Lower leg skin (tissue), 4 donors: ENCODE measurements at regions not wholly inside any gene's neighbourhood (a gene's known extent, or its start where the extent isn't known, plus 50 kb on each side); places are given as distances from the start of the nearest gene placed in this dataset.
"Not testable (repeated sequence)": the region's sequence is repeated elsewhere in the genome, so short reads cannot be mapped to it uniquely, and the experiment has no call there.

Experiments
- DNase-seq, 2 donors: peaks; one replicate each; pipeline ENCODE4 v3.0.0-alpha.2; 2019; ENCODE audit warnings: low spot score in 2 of 2
- H3K4me3 ChIP-seq: fragments of 200-600 bp; sonication (generic); 2 replicates; pipeline ENCODE4 v1.5.1; 2017; ENCODE audit warnings: mild to moderate bottlenecking, low read depth; ENCODE audit not compliant: poor library complexity, severe bottlenecking
- POLR2A ChIP-seq, 2 donors: fragments of 450-650 bp; IDR thresholded peaks; one replicate each; pipeline ENCODE4 v1.6.1; 2016 to 2017; ENCODE audit warnings: antibody characterized with exemption in 2 of 2, mild to moderate bottlenecking in 1 of 2, moderate library complexity in 1 of 2
- WGBS, 2 donors: methylation state at CpG; one replicate each; pipeline ENCODE4 v1.1.5; 2018; 5-methylcytosine and 5-hydroxymethylcytosine counted together
- intact Hi-C: fragments of 100-400 bp; cut with DNase I; formaldehyde crosslinking; loops from one replicate; pipeline ENCODE4 v1.15.0; 2023; ENCODE audit warnings: low total_unique reads
- TF ChIP-seq, protein P1 (sequence below), 3 donors: fragments of 450-650 bp; IDR thresholded peaks; one replicate each; pipeline ENCODE4 v1.5.1; 2016; ENCODE audit warnings: antibody characterized with exemption in 3 of 3, mild to moderate bottlenecking in 3 of 3, moderate library complexity in 2 of 3

GRCh38 chr6:20263059-20263458 is 50.8 kb upstream of the MBOAT1 start:
- intact Hi-C loops, result no loop called here
- TF ChIP-seq, protein P1, sequence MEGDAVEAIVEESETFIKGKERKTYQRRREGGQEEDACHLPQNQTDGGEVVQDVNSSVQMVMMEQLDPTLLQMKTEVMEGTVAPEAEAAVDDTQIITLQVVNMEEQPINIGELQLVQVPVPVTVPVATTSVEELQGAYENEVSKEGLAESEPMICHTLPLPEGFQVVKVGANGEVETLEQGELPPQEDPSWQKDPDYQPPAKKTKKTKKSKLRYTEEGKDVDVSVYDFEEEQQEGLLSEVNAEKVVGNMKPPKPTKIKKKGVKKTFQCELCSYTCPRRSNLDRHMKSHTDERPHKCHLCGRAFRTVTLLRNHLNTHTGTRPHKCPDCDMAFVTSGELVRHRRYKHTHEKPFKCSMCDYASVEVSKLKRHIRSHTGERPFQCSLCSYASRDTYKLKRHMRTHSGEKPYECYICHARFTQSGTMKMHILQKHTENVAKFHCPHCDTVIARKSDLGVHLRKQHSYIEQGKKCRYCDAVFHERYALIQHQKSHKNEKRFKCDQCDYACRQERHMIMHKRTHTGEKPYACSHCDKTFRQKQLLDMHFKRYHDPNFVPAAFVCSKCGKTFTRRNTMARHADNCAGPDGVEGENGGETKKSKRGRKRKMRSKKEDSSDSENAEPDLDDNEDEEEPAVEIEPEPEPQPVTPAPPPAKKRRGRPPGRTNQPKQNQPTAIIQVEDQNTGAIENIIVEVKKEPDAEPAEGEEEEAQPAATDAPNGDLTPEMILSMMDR (IDR thresholded peaks at IDR 0.05), result no peak
- TF ChIP-seq POLR2A (IDR thresholded peaks at IDR 0.05), result no peak
- 92 to 94% methylated on average over 2 of the region's 2 CpGs for WGBS, 2 donors
- DNase-seq, result no peak
- H3K4me3 ChIP-seq, result no peak overlapping the region

GRCh38 chr6:20265842-20266241 is 53.6 kb upstream of the MBOAT1 start:
- no peak overlapping the region for H3K4me3 ChIP-seq
- intact Hi-C loops, result no loop called here
- no peak for DNase-seq
- WGBS, 2 donors, result 78 to 84% methylated on average over 3 of the region's 3 CpGs
- no peak for TF ChIP-seq POLR2A (IDR thresholded peaks at IDR 0.05)
- TF ChIP-seq, protein P1 (IDR thresholded peaks at IDR 0.05), result no peak

- TF ChIP-seq, protein P1 (IDR thresholded peaks at IDR 0.05), result no peak
- TF ChIP-seq POLR2A (IDR thresholded peaks at IDR 0.05), result no peak
- intact Hi-C loops, result no loop called here
- H3K4me3 ChIP-seq, result no peak overlapping the region
- no peak for DNase-seq
- WGBS, 2 donors, result 61 to 72% methylated on average over 11 of the region's 11 CpGs
Measured at GRCh38 chr6:20266851-20267608, 54.8 kb upstream of the MBOAT1 start.

- DNase-seq, result no peak
- intact Hi-C loops, result no loop called here
- TF ChIP-seq, protein P1 (IDR thresholded peaks at IDR 0.05), result no peak
- no peak for TF ChIP-seq POLR2A (IDR thresholded peaks at IDR 0.05)
- 66 to 74% methylated on average over 2 of the region's 2 CpGs for WGBS, 2 donors
- no peak overlapping the region for H3K4me3 ChIP-seq
Measured at GRCh38 chr6:20269181-20269580, 56.9 kb upstream of the MBOAT1 start.

- intact Hi-C loops, result no loop called here
- no peak for DNase-seq
- TF ChIP-seq, protein P1 (IDR thresholded peaks at IDR 0.05), result no peak
- no peak for TF ChIP-seq POLR2A (IDR thresholded peaks at IDR 0.05)
- WGBS, 2 donors, result 70 to 71% methylated on average over 3 of the region's 3 CpGs
- H3K4me3 ChIP-seq, result no peak overlapping the region
Measured at GRCh38 chr6:20271818-20272217, 59.5 kb upstream of the MBOAT1 start.

DNA sequence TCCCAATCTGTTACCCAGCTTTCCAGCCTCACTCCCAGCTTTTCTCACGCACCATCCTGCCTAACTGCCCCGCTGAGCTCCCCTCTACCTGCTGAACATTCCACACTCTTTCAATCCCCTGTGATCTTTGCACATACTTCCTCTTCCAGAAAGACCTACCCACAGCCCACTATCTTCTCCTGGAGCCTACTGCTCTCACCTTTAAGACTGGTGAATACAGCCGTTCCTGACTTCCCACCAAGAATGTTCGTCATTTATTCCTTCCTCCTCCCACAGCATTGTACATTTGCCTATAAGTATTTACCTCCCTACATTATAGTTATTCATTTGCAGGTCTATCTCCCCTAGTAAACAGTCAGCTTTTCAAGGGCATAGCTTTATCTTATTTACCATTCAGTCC is 61.9 kb upstream of the MBOAT1 start:
- H3K4me3 ChIP-seq, result no peak overlapping the region
- intact Hi-C loops, result no loop called here
- no peak for DNase-seq
- TF ChIP-seq POLR2A (IDR thresholded peaks at IDR 0.05), result no peak
- TF ChIP-seq, protein P1 (IDR thresholded peaks at IDR 0.05), result no peak
- WGBS, 2 donors, result 90 to 92% methylated on average over 4 of the region's 4 CpGs

GRCh38 chr6:20275837-20276236 is 63.6 kb upstream of the MBOAT1 start:
- H3K4me3 ChIP-seq, intact Hi-C loops, DNase-seq: not testable (repeated sequence)
- 97 to 98% methylated on average over 2 of the region's 2 CpGs for WGBS, 2 donors

- H3K4me3 ChIP-seq, intact Hi-C loops, DNase-seq: not testable (repeated sequence)
- 82 to 83% methylated on average over 6 of the region's 6 CpGs for WGBS, 2 donors
Measured at GRCh38 chr6:20277724-20278123, 65.5 kb upstream of the MBOAT1 start.
